ENCODE measurements at regions not wholly inside any gene's neighbourhood (a gene's known extent, or its start where the extent isn't known, plus 50 kb on each side); places are given as distances from the start of the nearest gene placed in this dataset.

GRCh38 chr12:124411953-124412645 lies 117.2 kb downstream of the RFLNA start:
- TF ChIP-seq EZH2phosphoT487 (IDR thresholded peaks at IDR 0.05; ENCODE audit: borderline replicate concordance), result no peak
- TF ChIP-seq CTCF (conservative IDR thresholded peaks at IDR 0.05; ENCODE audit: low read length), result no peak
- peaks cover 26% of the 10 kb centered on the region; the same call in 1 of the 2 replicates for H3K36me3 ChIP-seq (ENCODE audit: insufficient read depth, low read length)
- no peaks in the 10 kb centered on the region for H3K9me2 ChIP-seq (replicated peaks; ENCODE audit: low read depth, low read length)
- H3K4me2 ChIP-seq (ENCODE audit: low read depth, low read length, poor library complexity, severe bottlenecking), result no peak overlapping the region
- no peak overlapping the region for H2AFZ ChIP-seq (ENCODE audit: low read length)
- H3K27me3 ChIP-seq (ENCODE audit: insufficient read depth, low read length, poor library complexity, severe bottlenecking), result no peaks in the 10 kb centered on the region
- peaks cover 8% of the 10 kb centered on the region; the same call in 1 of the 2 replicates for H3K79me2 ChIP-seq (ENCODE audit: insufficient read depth, low read length)
- H4K20me1 ChIP-seq (ENCODE audit: insufficient read depth, low read length, poor library complexity, severe bottlenecking), result peaks cover 12% of the 10 kb centered on the region
- peaks cover 9% of the 10 kb centered on the region for H3K4me1 ChIP-seq (ENCODE audit: insufficient read depth, low read length, poor library complexity, severe bottlenecking)
- H3K9ac ChIP-seq (ENCODE audit: low read depth, low read length, poor library complexity, severe bottlenecking), result no peak overlapping the region
- H3F3A ChIP-seq (ENCODE audit: low read depth), result no peaks in the 10 kb centered on the region
- no peak overlapping the region for H3K4me3 ChIP-seq (ENCODE audit: low read length, poor library complexity, severe bottlenecking)
- no peaks in the 10 kb centered on the region for H3K9me3 ChIP-seq (ENCODE audit: insufficient read depth, low read depth, low read length)

- H3K9me2 ChIP-seq (replicated peaks; ENCODE audit: low read depth, low read length), result no peaks in the 10 kb centered on the region
- no peak overlapping the region for H3K4me3 ChIP-seq (ENCODE audit: low read length, poor library complexity, severe bottlenecking)
- H3F3A ChIP-seq (ENCODE audit: low read depth), result no peaks in the 10 kb centered on the region
- H3K9me3 ChIP-seq (ENCODE audit: insufficient read depth, low read depth, low read length), result no peaks in the 10 kb centered on the region
- no peak overlapping the region for H2AFZ ChIP-seq (ENCODE audit: low read length)
- H3K4me2 ChIP-seq (ENCODE audit: low read depth, low read length, poor library complexity, severe bottlenecking), result no peak overlapping the region
- no peaks in the 10 kb centered on the region for H3K27me3 ChIP-seq (ENCODE audit: insufficient read depth, low read length, poor library complexity, severe bottlenecking)
- H3K79me2 ChIP-seq (ENCODE audit: insufficient read depth, low read length), result peaks cover 8% of the 10 kb centered on the region; the same call in 1 of the 2 replicates
- peaks cover 28% of the 10 kb centered on the region; the same call in 1 of the 2 replicates for H3K36me3 ChIP-seq (ENCODE audit: insufficient read depth, low read length)
- H3K9ac ChIP-seq (ENCODE audit: low read depth, low read length, poor library complexity, severe bottlenecking), result no peak overlapping the region
- TF ChIP-seq EZH2phosphoT487 (IDR thresholded peaks at IDR 0.05; ENCODE audit: borderline replicate concordance) (no peak), CTCF (conservative IDR thresholded peaks at IDR 0.05; ENCODE audit: low read length) (no peak)
- peaks cover 9% of the 10 kb centered on the region for H3K4me1 ChIP-seq (ENCODE audit: insufficient read depth, low read length, poor library complexity, severe bottlenecking)
- H4K20me1 ChIP-seq (ENCODE audit: insufficient read depth, low read length, poor library complexity, severe bottlenecking), result peaks cover 18% of the 10 kb centered on the region
Measured at GRCh38 chr12:124411281-124411878, 116.5 kb downstream of the RFLNA start.

GRCh38 chr12:124410354-124411175 lies 115.7 kb downstream of the RFLNA start:
- peaks cover 29% of the 10 kb centered on the region; the same call in 1 of the 2 replicates for H3K36me3 ChIP-seq (ENCODE audit: insufficient read depth, low read length)
- no peak overlapping the region for H2AFZ ChIP-seq (ENCODE audit: low read length)
- H3K4me1 ChIP-seq (ENCODE audit: insufficient read depth, low read length, poor library complexity, severe bottlenecking), result peaks cover 9% of the 10 kb centered on the region
- no peaks in the 10 kb centered on the region for H3K9me3 ChIP-seq (ENCODE audit: insufficient read depth, low read depth, low read length)
- no peaks in the 10 kb centered on the region for H3K9me2 ChIP-seq (replicated peaks; ENCODE audit: low read depth, low read length)
- H4K20me1 ChIP-seq (ENCODE audit: insufficient read depth, low read length, poor library complexity, severe bottlenecking), result peaks cover 18% of the 10 kb centered on the region
- H3K27me3 ChIP-seq (ENCODE audit: insufficient read depth, low read length, poor library complexity, severe bottlenecking), result no peaks in the 10 kb centered on the region
- no peak overlapping the region for H3K4me3 ChIP-seq (ENCODE audit: low read length, poor library complexity, severe bottlenecking)
- no peaks in the 10 kb centered on the region for H3F3A ChIP-seq (ENCODE audit: low read depth)
- peaks cover 8% of the 10 kb centered on the region; the same call in 1 of the 2 replicates for H3K79me2 ChIP-seq (ENCODE audit: insufficient read depth, low read length)
- TF ChIP-seq CTCF (conservative IDR thresholded peaks at IDR 0.05; ENCODE audit: low read length), result no peak
- no peak for TF ChIP-seq EZH2phosphoT487 (IDR thresholded peaks at IDR 0.05; ENCODE audit: borderline replicate concordance)
- H3K4me2 ChIP-seq (ENCODE audit: low read depth, low read length, poor library complexity, severe bottlenecking), result no peak overlapping the region
- no peak overlapping the region for H3K9ac ChIP-seq (ENCODE audit: low read depth, low read length, poor library complexity, severe bottlenecking)

All from Loucy (cell line).